Ammon's horn (tissue), 1 donor: ENCODE measurements at regions not wholly inside any gene's neighbourhood (a gene's known extent, or its start where the extent isn't known, plus 50 kb on each side); places are given as distances from the start of the nearest gene placed in this dataset.
"Not testable (repeated sequence)": the region's sequence is repeated elsewhere in the genome, so short reads cannot be mapped to it uniquely, and the experiment has no call there.

ENCODE experiments used
- DNase-seq: peaks from one replicate; pipeline ENCODE4 v3.0.0-alpha.2; 2016; ENCODE audit warnings: low spot score

- no peak for DNase-seq
Measured at GRCh38 chr2:80969900-80970299, 665.3 kb upstream of the LRRTM1 start.

GRCh38 chr2:80968450-80968849 is 663.9 kb upstream of the LRRTM1 start:
- DNase-seq: no peak

DNA sequence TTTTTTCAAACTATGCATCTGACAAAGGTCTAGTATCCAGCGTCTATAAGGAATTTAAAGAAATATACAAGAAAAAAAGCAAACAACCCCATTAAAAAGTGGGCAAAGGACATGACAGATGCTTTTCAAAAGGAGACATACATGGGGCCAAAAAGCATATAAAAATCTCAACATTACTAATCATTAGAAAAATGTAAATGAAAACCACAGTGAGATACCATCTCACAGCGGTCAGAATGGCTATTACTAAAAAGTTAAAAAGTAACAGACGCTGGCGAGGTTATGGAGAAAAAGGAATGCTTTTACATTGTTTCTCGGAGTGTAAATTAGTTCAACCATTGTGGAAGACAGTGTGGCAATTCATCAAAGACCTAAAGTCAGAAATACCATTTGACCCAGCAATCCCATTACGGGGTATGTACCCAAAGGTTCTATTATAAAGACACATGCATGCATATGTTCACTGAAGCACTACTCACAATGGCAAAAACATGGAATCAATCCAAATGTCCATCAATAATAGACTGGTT is 643.1 kb upstream of the LRRTM1 start:
- DNase-seq: no peak

DNA sequence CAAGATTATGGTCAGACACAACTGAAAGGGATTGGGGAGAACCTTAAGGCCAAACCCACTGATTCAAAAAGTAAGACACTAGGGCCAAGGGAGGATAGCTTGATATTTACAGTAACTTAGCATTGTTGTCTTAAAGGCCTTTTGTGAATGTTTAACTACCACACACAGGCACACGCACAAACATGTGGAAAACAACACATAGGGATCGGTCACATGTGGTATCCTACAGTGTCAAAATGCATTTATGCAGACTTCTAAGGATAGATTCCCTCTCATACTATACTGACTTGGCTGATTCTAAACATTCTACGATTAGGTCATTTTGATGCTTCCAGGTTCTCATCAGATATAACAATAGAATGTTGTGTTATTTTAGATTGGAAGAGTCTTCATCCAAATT is 638.9 kb upstream of the LRRTM1 start:
- no peak for DNase-seq

- no peak for DNase-seq
Measured at GRCh38 chr2:80942766-80943165, 638.2 kb upstream of the LRRTM1 start.

GRCh38 chr2:80938463-80938862 is 633.9 kb upstream of the LRRTM1 start:
- DNase-seq: no peak

- DNase-seq: not testable (repeated sequence)
Measured at GRCh38 chr2:80931820-80932219, 627.3 kb upstream of the LRRTM1 start.

DNA sequence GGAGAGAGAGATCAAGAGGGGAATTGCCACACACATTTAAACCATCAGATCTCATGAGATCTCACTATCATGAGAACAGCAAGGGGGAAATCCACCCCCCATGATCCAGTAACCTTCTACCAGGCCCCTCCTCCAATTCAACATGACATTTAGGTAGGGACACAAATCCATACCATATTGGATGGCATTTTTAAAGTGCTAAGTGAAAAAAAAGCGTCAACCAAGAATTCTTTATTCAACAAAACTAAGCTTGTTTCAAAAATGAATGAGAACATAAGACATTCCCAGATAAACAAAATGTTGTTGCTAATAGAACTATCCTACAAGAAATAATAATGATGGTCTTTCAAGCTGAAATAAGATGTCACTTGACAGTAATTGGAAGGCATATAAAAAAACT is 626.2 kb upstream of the LRRTM1 start:
- DNase-seq: no peak

- no peak for DNase-seq
Measured at GRCh38 chr2:80926168-80926567, 621.6 kb upstream of the LRRTM1 start.

DNA sequence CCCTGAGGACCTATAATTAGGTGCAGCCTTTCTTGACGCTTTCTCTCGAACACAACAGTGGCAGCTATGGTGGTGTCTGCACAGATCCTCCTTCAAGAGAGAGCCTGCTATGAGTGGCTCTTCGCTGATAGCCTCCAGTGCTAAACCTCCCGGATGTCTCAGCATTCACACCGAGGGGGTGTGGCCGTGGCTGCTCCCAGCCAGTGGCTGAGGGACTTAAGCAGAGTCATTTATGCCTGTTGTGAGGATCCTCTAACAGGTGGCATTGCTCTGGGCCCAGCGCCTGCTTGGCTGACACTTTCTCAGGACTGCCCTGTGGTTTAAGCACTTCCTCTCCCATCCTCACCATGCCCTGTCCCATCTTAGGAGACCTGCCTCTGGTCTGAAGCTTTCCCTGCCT is 592.0 kb upstream of the LRRTM1 start:
- DNase-seq: no peak

DNA sequence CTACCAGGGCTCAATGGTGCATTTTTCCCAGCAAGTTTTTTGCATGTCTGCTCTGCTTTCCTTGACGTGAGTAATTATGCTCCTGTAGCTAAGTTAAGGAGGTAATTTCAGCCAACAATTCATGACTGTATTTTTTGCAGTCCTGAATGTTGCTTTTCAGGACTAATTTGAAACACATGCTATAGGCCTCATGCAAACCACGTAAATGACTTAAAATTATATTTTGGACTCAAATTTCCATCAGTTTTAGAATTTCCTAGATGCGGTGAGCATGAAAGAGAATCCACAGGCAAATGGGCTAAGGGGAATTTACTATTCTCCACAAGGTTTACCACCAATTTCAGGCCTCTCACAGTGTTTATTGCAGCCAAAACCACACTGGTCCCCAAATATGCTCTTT is 589.9 kb upstream of the LRRTM1 start:
- DNase-seq: no peak

- DNase-seq: peak; percentile 3
Measured at GRCh38 chr2:80893711-80894110, 589.2 kb upstream of the LRRTM1 start.

DNA sequence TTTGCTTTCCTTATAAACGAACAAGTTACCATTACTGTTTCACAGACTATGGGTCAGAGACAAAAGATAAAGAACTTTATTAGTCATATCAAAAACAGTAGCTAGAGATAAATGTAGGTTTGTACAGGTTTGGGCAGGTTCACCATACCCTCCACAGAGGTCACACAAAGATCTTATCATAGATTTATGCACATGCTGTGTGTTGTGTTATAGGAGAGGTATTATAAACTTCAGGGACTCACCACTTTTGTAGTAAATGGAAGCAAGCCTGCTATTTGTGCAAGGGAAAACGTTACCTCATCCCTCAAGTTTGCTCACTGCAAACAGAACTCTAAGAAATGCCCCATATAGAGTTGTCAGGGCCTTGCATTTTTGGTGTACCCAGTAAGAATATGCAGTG is 584.5 kb upstream of the LRRTM1 start:
- no peak for DNase-seq

DNA sequence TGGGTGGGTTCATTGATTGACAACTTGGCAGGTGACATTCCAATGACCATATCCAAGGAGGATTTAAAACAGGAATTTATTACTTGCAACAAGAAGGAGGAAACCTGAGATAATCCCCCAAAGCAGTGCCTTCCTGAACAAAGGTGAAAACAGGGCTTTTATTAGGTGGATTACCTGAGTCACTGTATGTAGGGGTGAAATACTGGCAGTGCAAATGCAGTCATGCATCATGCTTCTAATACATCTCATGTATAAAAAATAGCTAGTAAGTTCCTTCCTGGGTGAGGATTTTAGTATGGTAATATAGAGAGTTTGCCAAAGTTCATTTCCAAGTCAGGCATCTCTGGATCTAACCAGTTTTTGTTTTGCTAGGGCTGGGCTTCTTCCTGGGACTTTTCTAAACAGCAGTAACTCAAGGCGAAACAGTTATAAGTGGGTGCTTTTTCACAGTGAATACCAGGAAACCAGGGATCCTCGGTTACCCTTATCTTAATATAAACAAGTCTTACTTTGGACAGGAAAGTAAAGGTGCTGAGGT is 583.4 kb upstream of the LRRTM1 start:
- DNase-seq: no peak

GRCh38 chr2:80874374-80874773 is 569.8 kb upstream of the LRRTM1 start:
- DNase-seq: no peak

DNA sequence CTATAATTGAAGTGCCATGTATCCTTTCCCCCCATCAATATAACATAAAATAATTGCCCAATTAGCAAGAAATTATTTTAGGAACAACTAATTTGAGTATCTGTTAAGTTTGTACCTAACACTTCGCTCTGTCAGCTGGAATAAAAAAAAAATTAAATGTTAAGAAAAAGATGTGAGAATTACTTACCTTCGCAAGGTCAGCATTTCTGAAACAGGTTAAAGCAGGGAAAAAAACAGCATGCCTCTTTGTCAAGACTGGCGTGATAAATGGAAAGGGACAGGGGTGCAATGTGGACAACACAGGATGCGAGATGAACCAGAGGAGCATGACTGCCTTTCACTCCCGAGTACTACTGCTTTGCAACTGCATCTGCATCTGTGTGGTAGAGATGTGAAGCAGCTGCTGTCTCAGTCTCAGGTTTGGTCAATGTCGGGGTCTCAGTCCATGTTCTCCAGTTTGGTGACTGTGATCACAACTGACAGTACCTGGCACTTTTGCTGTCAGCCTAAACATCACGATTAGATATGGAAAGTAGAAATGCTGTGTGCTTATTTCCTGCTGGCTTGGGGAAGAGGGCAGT is 565.4 kb upstream of the LRRTM1 start:
- DNase-seq: no peak

- no peak for DNase-seq
Measured at GRCh38 chr2:80863147-80863714, 558.7 kb upstream of the LRRTM1 start.

DNA sequence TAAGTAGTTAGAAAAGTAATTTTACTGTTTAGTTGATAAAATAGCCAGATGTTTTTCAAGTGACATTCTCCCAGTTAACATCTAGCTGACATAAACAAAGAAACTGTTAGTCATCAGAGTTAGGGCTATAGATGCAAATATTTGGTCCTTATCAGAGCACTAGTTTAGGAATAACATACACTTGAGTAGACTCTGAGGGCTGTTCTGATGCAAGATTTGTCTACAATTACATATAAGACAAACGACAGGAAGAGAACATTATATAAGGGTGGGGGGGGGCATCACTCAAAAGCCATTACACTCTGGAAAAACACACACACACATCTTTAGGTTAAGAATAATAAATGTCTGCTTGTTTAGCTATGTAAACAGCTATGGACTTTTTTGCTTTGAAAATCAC is 554.4 kb upstream of the LRRTM1 start:
- DNase-seq: no peak

GRCh38 chr2:80856227-80856626 is 551.7 kb upstream of the LRRTM1 start:
- no peak for DNase-seq

DNA sequence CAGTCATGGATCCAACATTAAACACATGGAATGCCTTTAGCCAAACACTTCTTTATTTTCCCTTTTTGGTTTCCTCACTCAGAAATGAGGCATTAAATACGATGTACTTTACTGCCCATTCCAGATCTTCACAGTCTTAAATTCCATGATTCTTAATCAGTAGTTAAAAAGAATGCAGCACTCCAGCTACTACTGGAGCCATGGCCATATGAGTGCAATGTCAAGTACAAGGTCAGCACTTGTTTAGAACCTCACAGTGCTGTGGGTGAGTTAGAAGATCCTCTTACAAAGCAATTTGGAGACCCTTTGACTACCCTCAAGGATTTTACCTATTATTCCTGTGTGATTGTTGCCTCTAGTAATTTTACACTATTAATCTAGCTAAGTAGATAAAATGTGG is 550.3 kb upstream of the LRRTM1 start:
- no peak for DNase-seq

DNA sequence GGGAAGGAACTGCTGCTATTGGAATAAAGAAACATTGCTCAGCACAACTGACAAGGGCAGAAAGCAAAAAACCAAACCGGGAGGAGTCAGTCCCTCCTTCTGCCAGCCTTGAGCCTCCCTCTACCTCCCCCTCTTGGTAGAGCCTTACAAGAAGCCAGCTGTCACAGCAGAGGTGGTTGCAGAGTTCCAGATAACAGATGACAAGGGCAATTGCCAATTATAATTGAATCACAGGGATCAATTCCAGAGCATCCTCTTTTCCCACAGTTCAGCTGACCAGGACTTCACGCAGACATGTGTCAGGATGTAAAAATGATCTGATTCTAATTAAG is 548.2 kb upstream of the LRRTM1 start:
- peak; percentile 10 for DNase-seq

- DNase-seq: no peak
Measured at GRCh38 chr2:80852079-80852807, 547.7 kb upstream of the LRRTM1 start.

- no peak for DNase-seq
Measured at GRCh38 chr2:80830891-80831290, 526.3 kb upstream of the LRRTM1 start.
